ENCODE measurements at regions not wholly inside any gene's neighbourhood (a gene's known extent, or its start where the extent isn't known, plus 50 kb on each side); places are given as distances from the start of the nearest gene placed in this dataset.

DNA sequence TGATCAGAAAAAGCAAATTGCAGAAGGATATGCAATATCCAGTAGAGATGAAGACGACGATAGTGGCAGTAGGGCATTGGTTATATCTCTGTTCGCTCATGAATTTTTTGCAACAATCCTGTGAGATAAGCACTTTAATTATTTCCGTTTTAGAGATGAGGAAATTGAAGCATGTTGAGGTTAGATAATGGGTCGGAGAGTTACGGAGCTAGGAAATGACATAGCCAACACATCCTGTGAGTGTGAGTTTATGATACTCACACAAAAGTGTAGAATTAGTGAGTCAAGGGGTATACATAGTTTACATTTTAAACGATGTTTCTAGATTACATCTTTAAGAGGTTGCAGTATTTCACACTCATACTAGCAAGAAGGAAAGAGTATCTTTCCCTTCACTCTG is 123.1 kb upstream of the ARL4C start:
- no peak overlapping the region for H3K27ac ChIP-seq (ENCODE audit: low read depth, low read length)
- H4K8ac ChIP-seq (ENCODE audit: low read depth, low read length), result no peak overlapping the region
- no peak overlapping the region for H2BK120ac ChIP-seq (ENCODE audit: insufficient read depth, low read length, poor library complexity)
- peaks cover 3% of the 10 kb centered on the region for H3K9me3 ChIP-seq (ENCODE audit: insufficient read depth, low read depth, low read length)
- H3K4ac ChIP-seq (ENCODE audit: low read depth, low read length), result no peak overlapping the region
- H3K27me3 ChIP-seq (ENCODE audit: insufficient read depth, low read length), result no peaks in the 10 kb centered on the region
- H3K4me3 ChIP-seq (ENCODE audit: low read depth, low read length), result no peak overlapping the region
- H3K9ac ChIP-seq (ENCODE audit: low read length), result no peak overlapping the region
- H3K14ac ChIP-seq (ENCODE audit: low read length), result no peak overlapping the region
- no peak overlapping the region for H2AFZ ChIP-seq (ENCODE audit: insufficient read depth, low read length, poor library complexity)
- H2AK5ac ChIP-seq (ENCODE audit: low read length), result no peak overlapping the region
- peak in 1 of 2 donors; percentile 60 for DNase-seq
- H2BK5ac ChIP-seq (ENCODE audit: low read depth, low read length, poor library complexity), result no peak overlapping the region
- no peak overlapping the region for H4K12ac ChIP-seq (ENCODE audit: low read depth, low read length)
- no peaks in the 10 kb centered on the region for H3K79me1 ChIP-seq (ENCODE audit: low read length)
- H2BK12ac ChIP-seq (ENCODE audit: low read length), result no peak overlapping the region
- no peak overlapping the region for H3K23ac ChIP-seq (ENCODE audit: low read length)
- H3K36me3 ChIP-seq (ENCODE audit: control insufficient read depth in 1 of 2, insufficient read depth in 2 of 2, low read length in 2 of 2), result no peaks in the 10 kb centered on the region
- H3K4me2 ChIP-seq (ENCODE audit: low read length), result no peak overlapping the region
- H3K18ac ChIP-seq (ENCODE audit: low read length), result no peak overlapping the region
- 100% methylated on average over 3 of the region's 7 CpGs for WGBS (ENCODE audit: extremely low coverage, insufficient coverage, insufficient read length)
- no peak overlapping the region for H4K91ac ChIP-seq (ENCODE audit: low read depth, low read length)
- H3K79me2 ChIP-seq (ENCODE audit: control insufficient read depth, insufficient read depth, low read length, poor library complexity), result no peaks in the 10 kb centered on the region
- H3K4me1 ChIP-seq (ENCODE audit: control insufficient read depth in 1 of 2, insufficient read depth in 2 of 2, low read length in 2 of 2), result no peaks in the 10 kb centered on the region

DNA sequence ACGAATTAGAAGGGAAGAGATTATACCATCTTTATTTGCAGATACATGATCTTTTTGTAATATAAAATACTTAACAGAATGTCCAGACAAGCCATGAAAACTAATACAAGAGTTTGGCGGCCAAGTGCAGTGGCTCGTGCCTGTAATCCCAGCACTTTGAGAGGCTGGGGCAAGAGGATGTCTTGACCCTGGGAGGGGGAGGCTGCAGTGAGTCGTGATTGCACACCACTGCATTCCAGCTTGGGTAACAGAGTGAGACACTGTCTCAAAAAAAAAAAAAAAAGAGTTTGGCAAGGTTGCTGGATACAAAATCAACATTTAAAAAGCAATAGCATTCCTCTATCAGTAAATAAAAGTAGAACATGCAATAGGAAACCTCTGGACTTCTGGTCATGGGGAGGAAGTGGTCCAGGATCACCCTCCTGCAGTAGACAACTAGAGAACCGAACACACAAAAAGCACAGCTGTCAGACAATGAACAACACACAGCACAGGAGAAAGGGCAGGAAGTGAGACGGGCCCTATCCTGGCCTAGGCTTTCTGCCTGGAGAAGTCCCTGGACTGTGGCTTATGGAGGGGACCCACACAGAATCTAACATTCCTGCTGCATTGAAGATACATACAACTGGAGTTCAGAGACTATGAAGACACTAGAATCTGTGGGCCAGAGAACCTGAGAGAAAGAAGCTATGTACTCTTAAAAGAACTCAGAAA is 118.9 kb upstream of the ARL4C start:
- Histone ChIP-seq H3K4me2 (ENCODE audit: low read length) (no peak overlapping the region), H3K4me1 (ENCODE audit: control insufficient read depth in 1 of 2, insufficient read depth in 2 of 2, low read length in 2 of 2) (no peaks in the 10 kb centered on the region), H4K12ac (ENCODE audit: low read depth, low read length) (no peak overlapping the region), H3K9me3 (ENCODE audit: insufficient read depth, low read depth, low read length) (peaks cover 3% of the 10 kb centered on the region), H3K4ac (ENCODE audit: low read depth, low read length) (no peak overlapping the region), H3K4me3 (ENCODE audit: low read depth, low read length) (no peak overlapping the region), H2BK5ac (ENCODE audit: low read depth, low read length, poor library complexity) (no peak overlapping the region), H4K8ac (ENCODE audit: low read depth, low read length) (no peak overlapping the region), H3K9ac (ENCODE audit: low read length) (no peak overlapping the region), H2AFZ (ENCODE audit: insufficient read depth, low read length, poor library complexity) (no peak overlapping the region), H3K14ac (ENCODE audit: low read length) (no peak overlapping the region), H2BK12ac (ENCODE audit: low read length) (no peak overlapping the region), H3K79me2 (ENCODE audit: control insufficient read depth, insufficient read depth, low read length, poor library complexity) (no peaks in the 10 kb centered on the region), H3K79me1 (ENCODE audit: low read length) (no peaks in the 10 kb centered on the region), H3K23ac (ENCODE audit: low read length) (no peak overlapping the region), H2BK120ac (ENCODE audit: insufficient read depth, low read length, poor library complexity) (no peak overlapping the region), H2AK5ac (ENCODE audit: low read length) (no peak overlapping the region), H3K27ac (ENCODE audit: low read depth, low read length) (no peak overlapping the region), H3K27me3 (ENCODE audit: insufficient read depth, low read length) (no peaks in the 10 kb centered on the region), H3K36me3 (ENCODE audit: control insufficient read depth in 1 of 2, insufficient read depth in 2 of 2, low read length in 2 of 2) (no peaks in the 10 kb centered on the region), H4K91ac (ENCODE audit: low read depth, low read length) (no peak overlapping the region), H3K18ac (ENCODE audit: low read length) (no peak overlapping the region)
- WGBS (ENCODE audit: extremely low coverage, insufficient coverage, insufficient read length), result no CpG with 5 or more reads among the region's 6 CpGs
- DNase-seq, result no peak

DNA sequence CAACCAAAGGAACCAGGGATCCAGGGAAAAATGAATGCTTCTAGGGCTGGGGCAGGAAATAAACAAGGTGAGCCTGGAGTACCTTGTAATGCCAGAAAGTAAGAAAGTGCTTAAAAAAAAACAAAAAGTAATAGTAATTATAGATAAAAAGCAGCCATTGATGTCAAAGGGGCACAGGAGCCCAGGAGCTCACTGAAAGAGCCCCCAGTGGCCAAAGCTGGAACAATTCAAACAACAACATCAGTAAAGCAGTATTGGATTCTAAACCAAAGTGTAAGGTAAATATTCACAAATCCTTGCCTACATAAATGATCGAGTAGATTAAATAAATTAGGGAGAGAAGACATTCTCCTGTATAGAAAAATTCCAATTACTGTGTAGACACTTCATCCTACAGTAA is 114.3 kb upstream of the ARL4C start:
- H3K4ac ChIP-seq (ENCODE audit: low read depth, low read length), result no peak overlapping the region
- H3K27me3 ChIP-seq (ENCODE audit: insufficient read depth, low read length), result no peaks in the 10 kb centered on the region
- H3K9ac ChIP-seq (ENCODE audit: low read length), result no peak overlapping the region
- H4K12ac ChIP-seq (ENCODE audit: low read depth, low read length), result no peak overlapping the region
- H3K9me3 ChIP-seq (ENCODE audit: insufficient read depth, low read depth, low read length), result no peaks in the 10 kb centered on the region
- H4K91ac ChIP-seq (ENCODE audit: low read depth, low read length), result no peak overlapping the region
- no peak overlapping the region for H3K27ac ChIP-seq (ENCODE audit: low read depth, low read length)
- no peak overlapping the region for H3K14ac ChIP-seq (ENCODE audit: low read length)
- no peaks in the 10 kb centered on the region for H3K79me2 ChIP-seq (ENCODE audit: control insufficient read depth, insufficient read depth, low read length, poor library complexity)
- no peak overlapping the region for H2BK120ac ChIP-seq (ENCODE audit: insufficient read depth, low read length, poor library complexity)
- H2AFZ ChIP-seq (ENCODE audit: insufficient read depth, low read length, poor library complexity), result no peak overlapping the region
- H3K18ac ChIP-seq (ENCODE audit: low read length), result no peak overlapping the region
- H2AK5ac ChIP-seq (ENCODE audit: low read length), result no peak overlapping the region
- no peak overlapping the region for H4K8ac ChIP-seq (ENCODE audit: low read depth, low read length)
- H3K79me1 ChIP-seq (ENCODE audit: low read length), result no peaks in the 10 kb centered on the region
- no CpG with 5 or more reads among the region's 1 CpG for WGBS (ENCODE audit: extremely low coverage, insufficient coverage, insufficient read length)
- H3K23ac ChIP-seq (ENCODE audit: low read length), result no peak overlapping the region
- no peak overlapping the region for H3K4me2 ChIP-seq (ENCODE audit: low read length)
- H3K4me1 ChIP-seq (ENCODE audit: control insufficient read depth in 1 of 2, insufficient read depth in 2 of 2, low read length in 2 of 2), result no peaks in the 10 kb centered on the region
- no peak overlapping the region for H2BK5ac ChIP-seq (ENCODE audit: low read depth, low read length, poor library complexity)
- H3K36me3 ChIP-seq (ENCODE audit: control insufficient read depth in 1 of 2, insufficient read depth in 2 of 2, low read length in 2 of 2), result no peaks in the 10 kb centered on the region
- H2BK12ac ChIP-seq (ENCODE audit: low read length), result no peak overlapping the region
- DNase-seq, result peak in 1 of 2 donors; percentile 66
- H3K4me3 ChIP-seq (ENCODE audit: low read depth, low read length), result no peak overlapping the region

DNA sequence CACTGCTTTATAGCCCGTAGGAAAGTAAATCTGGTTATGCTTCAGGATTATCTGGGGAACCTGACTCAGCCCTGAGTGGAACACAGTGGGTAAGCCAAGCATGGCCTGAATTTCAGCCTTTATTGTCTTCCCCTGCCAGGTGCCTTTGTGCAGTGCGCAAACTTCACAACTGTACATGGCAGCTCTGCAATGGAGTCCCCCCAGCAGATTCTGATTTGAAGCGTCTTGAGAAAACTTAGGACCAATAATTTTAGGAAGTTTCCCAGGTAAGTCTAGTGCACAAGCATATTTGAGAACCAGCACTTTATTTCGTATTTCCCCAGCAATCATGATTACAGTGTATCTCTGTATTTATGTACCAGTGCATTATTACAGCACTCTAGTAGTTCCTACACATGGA is 112.1 kb upstream of the ARL4C start:
- Histone ChIP-seq H3K27ac (ENCODE audit: low read depth, low read length) (no peak overlapping the region), H3K23ac (ENCODE audit: low read length) (no peak overlapping the region), H2BK12ac (ENCODE audit: low read length) (no peak overlapping the region), H3K4me2 (ENCODE audit: low read length) (no peak overlapping the region), H3K4me3 (ENCODE audit: low read depth, low read length) (no peak overlapping the region), H3K4ac (ENCODE audit: low read depth, low read length) (no peak overlapping the region), H3K14ac (ENCODE audit: low read length) (no peak overlapping the region), H3K79me1 (ENCODE audit: low read length) (no peaks in the 10 kb centered on the region), H3K27me3 (ENCODE audit: insufficient read depth, low read length) (no peaks in the 10 kb centered on the region), H3K36me3 (ENCODE audit: control insufficient read depth in 1 of 2, insufficient read depth in 2 of 2, low read length in 2 of 2) (no peaks in the 10 kb centered on the region), H2AFZ (ENCODE audit: insufficient read depth, low read length, poor library complexity) (no peak overlapping the region), H4K12ac (ENCODE audit: low read depth, low read length) (no peak overlapping the region), H2BK5ac (ENCODE audit: low read depth, low read length, poor library complexity) (no peak overlapping the region), H3K9ac (ENCODE audit: low read length) (no peak overlapping the region), H3K9me3 (ENCODE audit: insufficient read depth, low read depth, low read length) (no peaks in the 10 kb centered on the region), H4K8ac (ENCODE audit: low read depth, low read length) (no peak overlapping the region), H2AK5ac (ENCODE audit: low read length) (no peak overlapping the region), H3K18ac (ENCODE audit: low read length) (no peak overlapping the region), H4K91ac (ENCODE audit: low read depth, low read length) (no peak overlapping the region), H3K79me2 (ENCODE audit: control insufficient read depth, insufficient read depth, low read length, poor library complexity) (no peaks in the 10 kb centered on the region), H3K4me1 (ENCODE audit: control insufficient read depth in 1 of 2, insufficient read depth in 2 of 2, low read length in 2 of 2) (no peaks in the 10 kb centered on the region), H2BK120ac (ENCODE audit: insufficient read depth, low read length, poor library complexity) (no peak overlapping the region)
- WGBS (ENCODE audit: extremely low coverage, insufficient coverage, insufficient read length), result no CpG with 5 or more reads among the region's 4 CpGs
- no peak for DNase-seq

All from trophoblast cell (in vitro differentiated cells and primary cell).